ENCODE measurements at regions not wholly inside any gene's neighbourhood (a gene's known extent, or its start where the extent isn't known, plus 50 kb on each side); places are given as distances from the start of the nearest gene placed in this dataset.

- no peak for DNase-seq
Observed at GRCh38 chr1:87685311-87686135, 356.8 kb downstream of the LMO4 start.

GRCh38 chr1:87686136-87686495, 357.4 kb downstream of the LMO4 start:
- no peak for DNase-seq

GRCh38 chr1:87686671-87687070, 358.0 kb downstream of the LMO4 start:
- no peak for DNase-seq

GRCh38 chr1:87688136-87688535, 359.5 kb downstream of the LMO4 start:
- DNase-seq: no peak

GRCh38 chr1:87689487-87689886, 360.8 kb downstream of the LMO4 start:
- no peak for DNase-seq

GRCh38 chr1:87696483-87696882, 367.8 kb downstream of the LMO4 start:
- no peak for DNase-seq

GRCh38 chr1:87702455-87702854, 373.8 kb downstream of the LMO4 start:
- DNase-seq: no peak

- DNase-seq: no peak
Observed at GRCh38 chr1:87705233-87705632, 376.6 kb downstream of the LMO4 start.

GRCh38 chr1:87706203-87706602, 377.5 kb downstream of the LMO4 start:
- no peak for DNase-seq

- no peak for DNase-seq
Observed at GRCh38 chr1:87706779-87707228, 378.1 kb downstream of the LMO4 start.

- DNase-seq: no peak
Observed at GRCh38 chr1:87707411-87707810, 378.7 kb downstream of the LMO4 start.

- DNase-seq: no peak
Observed at GRCh38 chr1:87712261-87713010, 383.8 kb downstream of the LMO4 start.

- DNase-seq: no peak
Observed at GRCh38 chr1:87714278-87714677, 385.6 kb downstream of the LMO4 start.

GRCh38 chr1:87715052-87715451, 386.4 kb downstream of the LMO4 start:
- no peak for DNase-seq

GRCh38 chr1:87715471-87715870, 386.8 kb downstream of the LMO4 start:
- no peak for DNase-seq

GRCh38 chr1:87717157-87717670, 388.5 kb downstream of the LMO4 start:
- DNase-seq: no peak

- no peak for DNase-seq
Observed at GRCh38 chr1:87718241-87718950, 389.7 kb downstream of the LMO4 start.

- no peak for DNase-seq
Observed at GRCh38 chr1:87719658-87720057, 391.0 kb downstream of the LMO4 start.

- no peak for DNase-seq
Observed at GRCh38 chr1:87720561-87720960, 391.9 kb downstream of the LMO4 start.

- DNase-seq: no peak
Observed at GRCh38 chr1:87723193-87723592, 394.5 kb downstream of the LMO4 start.

GRCh38 chr1:87728169-87728568, 399.5 kb downstream of the LMO4 start:
- DNase-seq: no peak

- no peak for DNase-seq
Observed at GRCh38 chr1:87730274-87731216, 401.9 kb downstream of the LMO4 start.

Data from NCI-H1092 (cell line).